H9 (cell line): ENCODE measurements at regions not wholly inside any gene's neighbourhood (a gene's known extent, or its start where the extent isn't known, plus 50 kb on each side); places are given as distances from the start of the nearest gene placed in this dataset.

Experiments
- DNase-seq: peaks from one replicate; pipeline ENCODE4 v3.0.0-alpha.2; 2017
- H2AFZ ChIP-seq: one replicate; pipeline ENCODE4 v1.6.1; 2013; ENCODE audit warnings: mild to moderate bottlenecking, low read length, control low read depth, moderate library complexity
- H2AK5ac ChIP-seq: 2 replicates; pipeline ENCODE4 v1.6.1; 2013; ENCODE audit warnings: low read length, control low read depth, mixed read lengths; ENCODE audit not compliant: insufficient read length
- H2BK120ac ChIP-seq: one replicate; pipeline ENCODE4 v1.6.1; 2013; ENCODE audit warnings: low read depth, mild to moderate bottlenecking, low read length, control low read depth, inconsistent platforms; ENCODE audit not compliant: poor library complexity, severe bottlenecking
- H2BK12ac ChIP-seq: 2 replicates; pipeline ENCODE4 v1.6.1; 2013; ENCODE audit warnings: low read length, control low read depth, mixed read lengths, low read depth; ENCODE audit not compliant: insufficient read length
- H2BK15ac ChIP-seq: 2 replicates; pipeline ENCODE4 v1.6.1; 2013; ENCODE audit warnings: low read depth, low read length, control low read depth
- H2BK20ac ChIP-seq: one replicate; pipeline ENCODE4 v1.6.1; 2013; ENCODE audit warnings: low read depth, mild to moderate bottlenecking, low read length, control low read depth, inconsistent platforms; ENCODE audit not compliant: poor library complexity, severe bottlenecking
- H2BK5ac ChIP-seq: 2 replicates; pipeline ENCODE4 v1.6.1; 2013; ENCODE audit warnings: low read length, control low read depth, mixed read lengths; ENCODE audit not compliant: insufficient read length
- H3K14ac ChIP-seq: 2 replicates; pipeline ENCODE4 v1.6.1; 2013; ENCODE audit warnings: low read length, control low read depth; ENCODE audit not compliant: insufficient read depth
- H3K18ac ChIP-seq: 2 replicates; pipeline ENCODE4 v1.6.1; 2013; ENCODE audit warnings: low read depth, mild to moderate bottlenecking, mixed read lengths, low read length, control low read depth; ENCODE audit not compliant: insufficient read length
- H3K23ac ChIP-seq: 2 replicates; pipeline ENCODE4 v1.6.1; 2013; ENCODE audit warnings: low read length, control low read depth, mixed read lengths, low read depth; ENCODE audit not compliant: insufficient read length
- H3K23me2 ChIP-seq: 2 replicates; pipeline ENCODE4 v1.6.1; 2013; ENCODE audit warnings: low read depth, mild to moderate bottlenecking, mixed read lengths, low read length, control low read depth; ENCODE audit not compliant: insufficient read length, poor library complexity, severe bottlenecking
- H3K27ac ChIP-seq: 2 replicates; pipeline ENCODE4 v1.5.1; 2013; ENCODE audit warnings: low read length, control low read depth, mixed read lengths, low read depth; ENCODE audit not compliant: insufficient read length
- H3K27me3 ChIP-seq: 2 replicates; pipeline ENCODE4 v1.6.1; 2013; ENCODE audit warnings: low read length, control low read depth, inconsistent platforms; ENCODE audit not compliant: insufficient read depth
- H3K4ac ChIP-seq: 2 replicates; pipeline ENCODE4 v1.6.1; 2013; ENCODE audit warnings: low read depth, mild to moderate bottlenecking, control low read depth, inconsistent platforms, low read length, moderate library complexity
- H3K4me1 ChIP-seq: 2 replicates; pipeline ENCODE4 v1.6.1; 2013; ENCODE audit warnings: low read length, control low read depth, inconsistent platforms; ENCODE audit not compliant: insufficient read depth
- H3K4me2 ChIP-seq: 2 replicates; pipeline ENCODE4 v1.6.1; 2013; ENCODE audit warnings: low read length, control low read depth, mixed read lengths; ENCODE audit not compliant: insufficient read length, insufficient read depth
- H3K56ac ChIP-seq: 2 replicates; pipeline ENCODE4 v1.6.1; 2013; ENCODE audit warnings: low read depth, mild to moderate bottlenecking, mixed read lengths, low read length, control low read depth; ENCODE audit not compliant: insufficient read length
- H3K79me1 ChIP-seq: 2 replicates; pipeline ENCODE4 v1.6.1; 2013; ENCODE audit warnings: low read depth, mild to moderate bottlenecking, moderate library complexity, low read length, control low read depth, inconsistent platforms; ENCODE audit not compliant: insufficient read depth, poor library complexity, severe bottlenecking
- H3K79me2 ChIP-seq: 2 replicates; pipeline ENCODE4 v1.6.1; 2013; ENCODE audit warnings: low read length, control low read depth, inconsistent platforms; ENCODE audit not compliant: insufficient read depth
- H3K9ac ChIP-seq: 2 replicates; pipeline ENCODE4 v1.6.1; 2013; ENCODE audit warnings: low read length, control low read depth, mixed read lengths; ENCODE audit not compliant: insufficient read length; ENCODE audit errors: extremely low read depth
- H3K9me3 ChIP-seq: one replicate; pipeline ENCODE4 v1.6.1; 2013; ENCODE audit warnings: low read depth, low read length, inconsistent platforms; ENCODE audit not compliant: control insufficient read depth
- H3T11ph ChIP-seq: one replicate; pipeline ENCODE4 v1.6.1; 2013; ENCODE audit warnings: mild to moderate bottlenecking, low read length, control low read depth, inconsistent platforms
- H4K20me1 ChIP-seq: one replicate; pipeline ENCODE4 v1.6.1; 2013; ENCODE audit not compliant: control insufficient read depth, insufficient read length, insufficient read depth
- H4K5ac ChIP-seq: 2 replicates; pipeline ENCODE4 v1.6.1; 2013; ENCODE audit warnings: low read depth, mild to moderate bottlenecking, mixed read lengths, low read length, control low read depth; ENCODE audit not compliant: insufficient read length
- H4K8ac ChIP-seq: replicated peaks from 2 replicates; pipeline ENCODE4 v1.6.1; 2013; ENCODE audit warnings: low read length, control low read depth, mixed read lengths, low read depth; ENCODE audit not compliant: insufficient read length
- H4K91ac ChIP-seq: 2 replicates; pipeline ENCODE4 v1.6.1; 2013; ENCODE audit warnings: low read depth, mild to moderate bottlenecking, moderate library complexity, mixed read lengths, low read length, control low read depth; ENCODE audit not compliant: insufficient read length
- H3K27ac Mint-ChIP-seq, 3 experiments: 2 replicates in 2 of 3; 3 replicates in 1 of 3; pipeline ENCODE4 v1.8.0; 2020 to 2021; ENCODE audit warnings: mixed read lengths in 3 of 3, mild to moderate bottlenecking in 1 of 3, moderate library complexity in 1 of 3
- H3K27me3 Mint-ChIP-seq: 2 replicates; pipeline ENCODE4 v1.8.0; 2021; ENCODE audit warnings: low read depth, mild to moderate bottlenecking, moderate library complexity, mixed read lengths
- H3K36me3 Mint-ChIP-seq, 3 experiments: 2 replicates in 2 of 3; 3 replicates in 1 of 3; pipeline ENCODE4 v1.8.0; 2020 to 2021; ENCODE audit warnings: low read depth in 3 of 3, mixed read lengths in 3 of 3; ENCODE audit not compliant: insufficient read depth in 1 of 3
- H3K4me1 Mint-ChIP-seq, 2 experiments: 2 replicates each; pipeline ENCODE4 v1.8.0; 2020; ENCODE audit warnings: mixed read lengths in 2 of 2
- H3K4me3 Mint-ChIP-seq, 2 experiments: 2 replicates in 1 of 2; 3 replicates in 1 of 2; pipeline ENCODE4 v1.8.0; 2020 to 2021; ENCODE audit warnings: mild to moderate bottlenecking in 2 of 2, mixed read lengths in 2 of 2, moderate library complexity in 1 of 2
- H3K9me3 Mint-ChIP-seq, 2 experiments: 2 replicates in 1 of 2; 3 replicates in 1 of 2; pipeline ENCODE4 v1.8.0; 2020; ENCODE audit warnings: mild to moderate bottlenecking in 2 of 2, mixed read lengths in 2 of 2, moderate library complexity in 1 of 2
- WGBS: extraction: QIAGEN DNeasy Blood & Tissue Kit; methylation state at CpG from one replicate; pipeline ENCODE4 v1.1.7; 2013; ENCODE audit warnings: missing lambda C conversion rate, low lambda C conversion rate, mixed read lengths; ENCODE audit not compliant: insufficient read length; ENCODE audit errors: extremely low coverage; 5-methylcytosine and 5-hydroxymethylcytosine counted together
- TF ChIP-seq, protein P1 (sequence below): fragments of 200-600 bp; sonication (generic); conservative IDR thresholded peaks from 3 replicates; pipeline ENCODE4 v1.8.0; 2021; ENCODE audit warnings: antibody characterized with exemption, mild to moderate bottlenecking

DNA sequence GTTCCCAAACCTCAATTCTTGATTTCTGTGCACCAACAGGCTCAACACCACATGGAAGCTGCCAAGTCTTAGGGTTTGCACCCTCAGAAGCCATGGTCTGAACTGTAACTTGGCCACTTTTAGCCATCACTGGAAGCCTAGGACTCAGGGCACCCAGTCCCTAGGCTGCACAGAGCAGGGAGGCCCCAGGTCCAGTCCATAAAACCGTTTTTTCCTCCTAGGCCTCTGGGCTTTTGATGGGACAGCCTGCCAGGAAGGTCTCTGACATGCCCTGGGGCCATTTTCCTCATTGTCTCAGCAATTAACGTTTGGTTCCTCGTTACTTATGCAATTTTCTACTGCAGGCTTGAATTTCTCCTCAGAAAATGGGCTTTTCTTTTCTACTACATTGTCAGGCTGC lies 1259.6 kb downstream of the RAPGEF2 start:
- no peaks in the 10 kb centered on the region for H3K27me3 Mint-ChIP-seq
- Histone ChIP-seq H3K23me2 (no peaks in the 10 kb centered on the region), H3K14ac (no peak overlapping the region), H3K9me3 (no peaks in the 10 kb centered on the region), H3K27ac (no peak overlapping the region), H4K20me1 (no peaks in the 10 kb centered on the region), H2AK5ac (no peak overlapping the region), H2BK15ac (no peak overlapping the region), H3K18ac (no peak overlapping the region), H2BK120ac (no peak overlapping the region), H3K9ac (no peak overlapping the region), H3K4me1 (no peaks in the 10 kb centered on the region), H2BK20ac (no peak overlapping the region), H3K4ac (no peak overlapping the region; the same call in 1 of the 2 replicates), H2BK12ac (no peak overlapping the region), H2BK5ac (no peak overlapping the region), H3T11ph (no peak overlapping the region), H3K56ac (no peak overlapping the region), H3K23ac (no peak overlapping the region), H3K79me2 (no peaks in the 10 kb centered on the region), H3K27me3 (no peaks in the 10 kb centered on the region), H4K8ac (no peak overlapping the region), H3K4me2 (no peak overlapping the region), H3K79me1 (no peaks in the 10 kb centered on the region), H2AFZ (no peak overlapping the region), H4K5ac (no peak overlapping the region), H4K91ac (no peak overlapping the region)
- no peak for DNase-seq
- peaks cover 16 to 26% (median 24%) of the 10 kb centered on the region in 3 experiments for H3K36me3 Mint-ChIP-seq
- H3K27ac Mint-ChIP-seq = no peak overlapping the region
- H3K4me3 Mint-ChIP-seq = no peak overlapping the region
- peaks cover 4 to 5% of the 10 kb centered on the region in 2 experiments; a peak in 2 of 4 replicates for H3K4me1 Mint-ChIP-seq
- no CpG with 5 or more reads among the region's 3 CpGs for WGBS
- peaks cover 16 to 28% of the 10 kb centered on the region in 2 experiments for H3K9me3 Mint-ChIP-seq
- TF ChIP-seq, protein P1, sequence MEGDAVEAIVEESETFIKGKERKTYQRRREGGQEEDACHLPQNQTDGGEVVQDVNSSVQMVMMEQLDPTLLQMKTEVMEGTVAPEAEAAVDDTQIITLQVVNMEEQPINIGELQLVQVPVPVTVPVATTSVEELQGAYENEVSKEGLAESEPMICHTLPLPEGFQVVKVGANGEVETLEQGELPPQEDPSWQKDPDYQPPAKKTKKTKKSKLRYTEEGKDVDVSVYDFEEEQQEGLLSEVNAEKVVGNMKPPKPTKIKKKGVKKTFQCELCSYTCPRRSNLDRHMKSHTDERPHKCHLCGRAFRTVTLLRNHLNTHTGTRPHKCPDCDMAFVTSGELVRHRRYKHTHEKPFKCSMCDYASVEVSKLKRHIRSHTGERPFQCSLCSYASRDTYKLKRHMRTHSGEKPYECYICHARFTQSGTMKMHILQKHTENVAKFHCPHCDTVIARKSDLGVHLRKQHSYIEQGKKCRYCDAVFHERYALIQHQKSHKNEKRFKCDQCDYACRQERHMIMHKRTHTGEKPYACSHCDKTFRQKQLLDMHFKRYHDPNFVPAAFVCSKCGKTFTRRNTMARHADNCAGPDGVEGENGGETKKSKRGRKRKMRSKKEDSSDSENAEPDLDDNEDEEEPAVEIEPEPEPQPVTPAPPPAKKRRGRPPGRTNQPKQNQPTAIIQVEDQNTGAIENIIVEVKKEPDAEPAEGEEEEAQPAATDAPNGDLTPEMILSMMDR = no peak
